Left lung (tissue), 4 donors: ENCODE measurements at regions not wholly inside any gene's neighbourhood (a gene's known extent, or its start where the extent isn't known, plus 50 kb on each side); places are given as distances from the start of the nearest gene placed in this dataset.
A peak's percentile ranks its signal among the peaks of the same experiment; 100 is the strongest.

Experiments
- ATAC-seq: fragments of 200-7000 bp; cut with Tn5 transposase; one replicate; pipeline ENCODE4 v1.9.1; 2020; ENCODE audit warnings: moderate library complexity
- DNase-seq, 4 donors: peaks; one replicate each; pipeline ENCODE4 v3.0.0-alpha.2; 2013 to 2020
- H3K27ac ChIP-seq, 2 donors: fragments of 200-600 bp; sonication (generic) in 1 of 2; one replicate each; pipeline versions ENCODE4 v1.5.0 to v1.8.0; 2020 to 2021
- H3K27me3 ChIP-seq, 2 donors: fragments of 200-600 bp; sonication (generic) in 1 of 2; one replicate each; pipeline versions ENCODE4 v1.5.0 to v1.8.0; 2020 to 2021
- H3K36me3 ChIP-seq, 2 donors: fragments of 200-600 bp; sonication (generic) in 1 of 2; one replicate each; pipeline versions ENCODE4 v1.5.0 to v1.8.0; 2020 to 2021
- H3K4me1 ChIP-seq, 2 donors: fragments of 200-600 bp; one replicate each; pipeline ENCODE4 v1.8.0; 2021
- H3K4me3 ChIP-seq, 2 donors: fragments of 200-600 bp; sonication (generic) in 1 of 2; one replicate each; pipeline versions ENCODE4 v1.5.0 to v1.8.0; 2020 to 2021; ENCODE audit warnings: mild to moderate bottlenecking in 1 of 2
- H3K9me3 ChIP-seq, 2 donors: fragments of 200-600 bp; sonication (generic) in 1 of 2; one replicate each; pipeline versions ENCODE4 v1.5.0 to v1.8.0; 2020 to 2021
- CTCF ChIP-seq, 2 donors: fragments of 200-600 bp; sonication (generic) in 1 of 2; IDR thresholded peaks; one replicate each; pipeline versions ENCODE4 v1.5.0 to v1.8.0; 2021; ENCODE audit warnings: antibody characterized with exemption in 2 of 2
- intact Hi-C, 2 donors: fragments of 100-400 bp; cut with DNase I; formaldehyde crosslinking; loops; one replicate each; pipeline versions ENCODE4 v1.11.2 to v1.14.2; 2022
- donor health status: DM: no; HTN: yes; CAD: no.
- donor health status: DM: no; HTN: no; CAD: no.

- TF ChIP-seq CTCF (IDR thresholded peaks at IDR 0.05), result no peak
- Histone ChIP-seq H3K4me1 (no peaks in the 10 kb centered on the region), H3K27me3 (no peaks in the 10 kb centered on the region), H3K4me3 (no peak overlapping the region), H3K9me3 (no peaks in the 10 kb centered on the region), H3K36me3 (no peaks in the 10 kb centered on the region), H3K27ac (no peak overlapping the region)
- ATAC-seq (no peak), DNase-seq (no peak)
- intact Hi-C loops, result no loop called here
These were observed 280.6 kb downstream of the HDGFL1 start for GRCh38 chr6:22849921-22850320.

GRCh38 chr6:22852101-22852500 is 282.7 kb downstream of the HDGFL1 start:
- H3K4me1 ChIP-seq, result no peaks in the 10 kb centered on the region
- no peaks in the 10 kb centered on the region for H3K9me3 ChIP-seq
- ATAC-seq (no peak), DNase-seq (no peak)
- H3K27me3 ChIP-seq, result no peaks in the 10 kb centered on the region
- H3K27ac ChIP-seq, result no peak overlapping the region
- no peak for TF ChIP-seq CTCF (IDR thresholded peaks at IDR 0.05)
- no peaks in the 10 kb centered on the region for H3K36me3 ChIP-seq
- H3K4me3 ChIP-seq, result no peak overlapping the region
- intact Hi-C loops, result no loop called here

- TF ChIP-seq CTCF (IDR thresholded peaks at IDR 0.05), result no peak
- Histone ChIP-seq H3K9me3 (peaks cover 0 to 2% of the 10 kb centered on the region in 2 donors), H3K4me1 (no peaks in the 10 kb centered on the region), H3K27ac (no peak overlapping the region), H3K27me3 (no peaks in the 10 kb centered on the region), H3K4me3 (no peak overlapping the region), H3K36me3 (no peaks in the 10 kb centered on the region)
- DNase-seq, result peak in 1 of 4 donors; percentile 8
- intact Hi-C loops, result no loop called here
- ATAC-seq, result no peak
These were observed 304.3 kb downstream of the HDGFL1 start for GRCh38 chr6:22873513-22874136.

- H3K36me3 ChIP-seq, result no peaks in the 10 kb centered on the region
- DNase-seq (no peak), ATAC-seq (no peak)
- no peak overlapping the region for H3K4me3 ChIP-seq
- no peaks in the 10 kb centered on the region for H3K4me1 ChIP-seq
- H3K27me3 ChIP-seq, result no peaks in the 10 kb centered on the region
- peaks cover 0 to 2% of the 10 kb centered on the region in 2 donors for H3K9me3 ChIP-seq
- H3K27ac ChIP-seq, result no peak overlapping the region
- intact Hi-C loops, result no loop called here
- no peak for TF ChIP-seq CTCF (IDR thresholded peaks at IDR 0.05)
These were observed 306.5 kb downstream of the HDGFL1 start for GRCh38 chr6:22875845-22876244.

GRCh38 chr6:22878324-22878701 is 308.9 kb downstream of the HDGFL1 start:
- peaks cover 0 to 2% of the 10 kb centered on the region in 2 donors for H3K9me3 ChIP-seq
- no peak overlapping the region for H3K27ac ChIP-seq
- no peaks in the 10 kb centered on the region for H3K27me3 ChIP-seq
- H3K4me3 ChIP-seq, result no peak overlapping the region
- DNase-seq (no peak), ATAC-seq (no peak)
- H3K4me1 ChIP-seq, result peaks cover 0 to 10% of the 10 kb centered on the region in 2 donors
- no peak for TF ChIP-seq CTCF (IDR thresholded peaks at IDR 0.05)
- intact Hi-C loops, result no loop called here
- no peaks in the 10 kb centered on the region for H3K36me3 ChIP-seq
